ENCODE measurements at regions not wholly inside any gene's neighbourhood (a gene's known extent, or its start where the extent isn't known, plus 50 kb on each side); places are given as distances from the start of the nearest gene placed in this dataset.

DNA sequence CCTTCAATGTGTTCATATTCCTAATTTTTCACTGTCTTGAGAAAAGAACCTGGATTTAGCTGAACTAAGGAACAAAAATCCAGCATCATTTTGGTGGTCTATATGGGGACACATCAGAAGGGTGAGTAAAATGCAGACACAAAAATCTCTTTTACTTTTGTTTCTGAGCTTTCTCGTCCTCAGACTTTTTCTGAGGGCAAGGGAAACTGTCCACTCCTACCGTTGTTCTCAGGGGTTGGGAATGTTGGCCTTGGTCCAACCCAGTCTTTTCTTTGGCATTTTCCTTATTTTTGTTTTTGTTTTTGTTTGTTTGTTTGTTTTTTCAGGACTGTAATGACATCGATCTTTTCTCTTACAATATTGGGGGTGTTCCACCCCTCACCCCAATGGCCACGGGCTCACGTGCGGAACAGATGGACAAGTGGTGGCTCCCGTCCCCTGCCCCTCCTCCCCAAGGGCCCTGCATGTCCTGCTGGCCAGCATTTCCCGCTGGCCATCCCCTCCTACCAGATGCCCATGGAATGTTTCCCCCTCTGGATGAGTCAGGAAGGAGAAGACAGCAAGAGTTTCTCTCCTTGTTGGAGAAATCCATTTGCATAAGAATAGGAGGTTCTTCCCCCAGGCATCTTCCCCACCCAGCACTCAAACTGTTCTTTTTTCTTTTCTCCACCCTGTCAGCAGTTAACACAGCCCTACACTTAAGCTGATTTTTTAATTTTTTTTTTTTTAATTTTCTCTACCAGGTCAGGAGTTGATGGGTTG, 305.4 kb upstream of the NDST4 start:
- no peaks in the 10 kb centered on the region for H3K4me1 Mint-ChIP-seq
- no peaks in the 10 kb centered on the region for H3K27me3 Mint-ChIP-seq (ENCODE audit: low read depth)
- no peak overlapping the region for H3K4me3 Mint-ChIP-seq
- H3K36me3 Mint-ChIP-seq (ENCODE audit: low read depth) = peaks cover 2% of the 10 kb centered on the region
- H3K27ac Mint-ChIP-seq (ENCODE audit: unreplicated experiment) = no peak overlapping the region
- H3K9me3 Mint-ChIP-seq = peaks cover 2% of the 10 kb centered on the region
- no peak for DNase-seq (ENCODE audit: low read depth, low spot score)
- no peak for TF ChIP-seq CTCF (conservative IDR thresholded peaks at IDR 0.05)

DNA sequence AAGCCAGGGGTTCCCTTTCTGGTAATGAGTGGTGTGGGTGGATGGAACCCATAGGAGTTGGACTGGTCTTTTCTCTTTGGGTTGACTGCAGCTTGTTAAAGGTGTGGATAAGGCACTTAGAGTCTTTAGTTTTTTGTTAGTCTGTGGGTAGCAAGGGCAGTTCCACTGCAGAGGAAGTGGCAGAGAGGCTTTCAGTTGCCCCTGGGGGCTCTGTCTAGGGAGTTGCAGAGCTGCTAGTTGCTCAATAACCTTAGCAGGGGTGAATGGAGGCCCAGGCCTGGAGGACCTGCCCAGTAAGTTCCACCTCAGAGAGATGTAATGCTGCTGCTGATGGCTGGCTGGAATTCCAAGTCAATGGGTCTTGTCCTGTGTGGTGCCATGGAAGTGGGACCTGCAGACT, 282.6 kb upstream of the NDST4 start:
- TF ChIP-seq CTCF (conservative IDR thresholded peaks at IDR 0.05) = no peak
- Mint-ChIP-seq H3K36me3 (ENCODE audit: low read depth) (peaks cover 3% of the 10 kb centered on the region), H3K9me3 (peaks cover 16% of the 10 kb centered on the region), H3K27ac (ENCODE audit: unreplicated experiment) (no peak overlapping the region), H3K4me3 (no peak overlapping the region), H3K27me3 (ENCODE audit: low read depth) (no peaks in the 10 kb centered on the region), H3K4me1 (no peaks in the 10 kb centered on the region)
- no peak for DNase-seq (ENCODE audit: low read depth, low spot score)

DNA sequence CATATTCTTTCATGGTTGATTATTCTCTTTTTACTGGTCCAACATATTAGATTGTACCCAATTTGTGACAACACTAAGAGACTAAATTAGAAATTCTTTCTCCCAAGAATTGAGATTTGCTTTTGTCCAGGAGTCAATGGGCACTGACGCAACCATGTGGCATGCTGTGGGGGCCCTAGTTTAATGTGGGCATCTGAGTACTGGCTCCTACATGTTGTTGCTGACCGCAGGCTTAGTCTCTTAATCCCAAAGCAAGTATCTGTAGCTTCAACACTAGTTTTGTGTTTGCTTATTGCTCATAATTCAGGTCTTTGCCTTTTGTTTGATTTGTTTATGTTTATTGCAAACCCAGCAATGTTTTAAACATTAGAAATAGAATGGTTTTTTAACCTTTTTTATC, 263.4 kb upstream of the NDST4 start:
- Mint-ChIP-seq H3K27ac (ENCODE audit: unreplicated experiment) (no peak overlapping the region), H3K9me3 (no peaks in the 10 kb centered on the region), H3K4me1 (peaks cover 5% of the 10 kb centered on the region), H3K4me3 (no peak overlapping the region), H3K27me3 (ENCODE audit: low read depth) (no peaks in the 10 kb centered on the region), H3K36me3 (ENCODE audit: low read depth) (no peaks in the 10 kb centered on the region)
- TF ChIP-seq CTCF (conservative IDR thresholded peaks at IDR 0.05) = no peak
- DNase-seq (ENCODE audit: low read depth, low spot score) = no peak

DNA sequence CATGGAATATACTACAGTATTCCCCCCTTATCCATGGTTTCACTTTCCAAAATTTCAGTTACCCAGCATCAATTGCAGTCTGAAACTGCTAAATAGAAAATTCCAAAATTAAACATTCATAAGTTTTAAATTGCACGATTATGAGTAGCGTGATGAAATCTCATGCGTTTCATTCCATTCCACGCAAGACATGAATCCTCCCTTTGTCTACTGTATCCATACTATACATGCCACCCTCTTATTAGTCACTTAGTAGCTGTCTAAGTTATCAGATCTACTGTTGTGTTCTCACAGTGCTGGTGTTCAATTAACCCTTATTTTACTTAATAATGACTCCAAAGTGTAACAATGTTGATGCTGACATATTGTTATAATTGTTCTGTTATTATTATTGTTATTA, 261.2 kb upstream of the NDST4 start:
- Mint-ChIP-seq H3K9me3 (no peaks in the 10 kb centered on the region), H3K27me3 (ENCODE audit: low read depth) (no peaks in the 10 kb centered on the region), H3K4me1 (peaks cover 10% of the 10 kb centered on the region), H3K27ac (ENCODE audit: unreplicated experiment) (no peak overlapping the region), H3K36me3 (ENCODE audit: low read depth) (no peaks in the 10 kb centered on the region), H3K4me3 (no peak overlapping the region)
- no peak for TF ChIP-seq CTCF (conservative IDR thresholded peaks at IDR 0.05)
- no peak for DNase-seq (ENCODE audit: low read depth, low spot score)

DNA sequence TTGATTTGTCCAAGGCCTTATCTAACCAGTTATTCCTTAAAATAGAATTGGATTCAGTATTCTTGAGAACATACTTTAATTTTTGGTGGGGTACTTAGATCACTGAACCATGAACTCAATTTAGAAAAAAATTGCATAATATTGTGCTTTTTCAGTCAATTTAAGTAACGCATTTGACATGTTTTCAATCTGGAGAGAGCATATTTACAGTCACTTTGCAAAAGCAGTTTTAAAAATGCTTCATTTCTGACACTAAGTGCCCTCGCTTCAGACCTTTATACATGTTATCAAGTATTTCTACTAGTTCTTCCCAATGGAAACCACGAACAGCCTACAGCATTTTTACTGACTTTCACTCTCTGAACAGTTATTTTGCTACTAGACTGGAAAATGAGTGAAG, 257.1 kb upstream of the NDST4 start:
- Mint-ChIP-seq H3K9me3 (no peaks in the 10 kb centered on the region), H3K27me3 (ENCODE audit: low read depth) (no peaks in the 10 kb centered on the region), H3K36me3 (ENCODE audit: low read depth) (no peaks in the 10 kb centered on the region), H3K4me1 (peaks cover 10% of the 10 kb centered on the region), H3K4me3 (no peak overlapping the region), H3K27ac (ENCODE audit: unreplicated experiment) (no peak overlapping the region)
- TF ChIP-seq CTCF (conservative IDR thresholded peaks at IDR 0.05) = no peak
- no peak for DNase-seq (ENCODE audit: low read depth, low spot score)
